Activated T-helper 9 cell treated with anti-CD3 and anti-CD28 coated beads, Interleukin-2, amount 50 U/mL, for 16 hours (primary cell): ENCODE measurements at regions not wholly inside any gene's neighbourhood (a gene's known extent, or its start where the extent isn't known, plus 50 kb on each side); places are given as distances from the start of the nearest gene placed in this dataset.

Experiments used
- DNase-seq: peaks from one replicate; pipeline ENCODE4 v3.0.0-alpha.2; 2020; ENCODE audit warnings: low read depth

- DNase-seq = no peak
Observed at GRCh38 chr10:88023676-88024075, 160.3 kb downstream of the PTEN start.

GRCh38 chr10:88026031-88026430, 162.6 kb downstream of the PTEN start:
- DNase-seq = no peak

- DNase-seq = no peak
Observed at GRCh38 chr10:88027570-88027969, 164.1 kb downstream of the PTEN start.

GRCh38 chr10:88028072-88028471, 164.6 kb downstream of the PTEN start:
- DNase-seq = no peak

GRCh38 chr10:88028654-88029053, 165.2 kb downstream of the PTEN start:
- no peak for DNase-seq

GRCh38 chr10:88032566-88032965, 169.1 kb downstream of the PTEN start:
- no peak for DNase-seq

GRCh38 chr10:88033385-88033784, 170.0 kb downstream of the PTEN start:
- no peak for DNase-seq

GRCh38 chr10:88033793-88034192, 170.4 kb downstream of the PTEN start:
- DNase-seq = no peak

GRCh38 chr10:88036126-88036525, 172.7 kb downstream of the PTEN start:
- no peak for DNase-seq

GRCh38 chr10:88037623-88038022, 174.2 kb downstream of the PTEN start:
- DNase-seq = no peak

GRCh38 chr10:88038268-88038667, 174.8 kb downstream of the PTEN start:
- no peak for DNase-seq

GRCh38 chr10:88039496-88040200, 176.2 kb downstream of the PTEN start:
- DNase-seq = no peak

- no peak for DNase-seq
Observed at GRCh38 chr10:88041243-88042159, 178.1 kb downstream of the PTEN start.

- no peak for DNase-seq
Observed at GRCh38 chr10:88042160-88043100, 179.0 kb downstream of the PTEN start.

GRCh38 chr10:88045096-88045495, 181.7 kb downstream of the PTEN start:
- no peak for DNase-seq

- DNase-seq = no peak
Observed at GRCh38 chr10:88045656-88046415, 182.4 kb downstream of the PTEN start.

- DNase-seq = no peak
Observed at GRCh38 chr10:88047579-88047978, 184.2 kb downstream of the PTEN start.

GRCh38 chr10:88048312-88048711, 184.9 kb downstream of the PTEN start:
- DNase-seq = no peak

GRCh38 chr10:88049204-88049603, 185.8 kb downstream of the PTEN start:
- no peak for DNase-seq

GRCh38 chr10:88057720-88058119, 194.3 kb downstream of the PTEN start:
- no peak for DNase-seq

GRCh38 chr10:88058750-88059149, 195.3 kb downstream of the PTEN start:
- DNase-seq = no peak
